Heart left ventricle (tissue), 16 donors: ENCODE measurements at regions not wholly inside any gene's neighbourhood (a gene's known extent, or its start where the extent isn't known, plus 50 kb on each side); places are given as distances from the start of the nearest gene placed in this dataset.

ENCODE experiments used
- ATAC-seq, 4 donors: fragments of 200-7000 bp; cut with Tn5 transposase; one replicate each; pipeline ENCODE4 v1.9.1; 2020 to 2022; ENCODE audit warnings: moderate library complexity in 4 of 4, mild to moderate bottlenecking in 3 of 4, moderate number of reproducible peaks in 1 of 4
- DNase-seq, 5 donors: peaks; one replicate each; pipeline ENCODE4 v3.0.0-alpha.2; 2020
- H3K27ac ChIP-seq, 12 donors: fragments of 200-600 bp; sonication (generic) in 4 of 12; one replicate each; pipeline versions ENCODE4 v1.5.0 to v1.8.0; 2016 to 2022; ENCODE audit warnings: mild to moderate bottlenecking in 2 of 12
- H3K27me3 ChIP-seq, 9 donors: fragments of 200-600 bp; sonication (generic) in 2 of 9; one replicate each; pipeline versions ENCODE4 v1.5.1 to v1.8.0; 2016 to 2022; ENCODE audit warnings: mild to moderate bottlenecking in 3 of 9
- H3K36me3 ChIP-seq, 9 donors: fragments of 200-600 bp; sonication (generic) in 2 of 9; one replicate each; pipeline versions ENCODE4 v1.5.0 to v1.8.0; 2018 to 2022; ENCODE audit warnings: mild to moderate bottlenecking in 2 of 9
- H3K4me1 ChIP-seq, 12 donors: fragments of 200-600 bp; sonication (generic) in 4 of 12; one replicate each; pipeline versions ENCODE4 v1.5.0 to v1.8.0; 2016 to 2022; ENCODE audit warnings: mild to moderate bottlenecking in 3 of 12
- H3K4me3 ChIP-seq, 12 donors: fragments of 200-600 bp; sonication (generic) in 4 of 12; one replicate each; pipeline versions ENCODE4 v1.5.0 to v1.8.0; 2017 to 2022; ENCODE audit warnings: mild to moderate bottlenecking in 9 of 12, moderate library complexity in 4 of 12
- H3K9me3 ChIP-seq, 12 donors: fragments of 200-600 bp; sonication (generic) in 4 of 12; one replicate each; pipeline versions ENCODE4 v1.5.0 to v1.8.0; 2016 to 2022; ENCODE audit warnings: mild to moderate bottlenecking in 1 of 12
- CTCF ChIP-seq, 12 donors: fragments of 200-600 bp; sonication (generic) in 4 of 12; IDR thresholded peaks; one replicate each; pipeline versions ENCODE4 v1.5.0 to v1.8.0; 2018 to 2022; ENCODE audit warnings: antibody characterized with exemption in 12 of 12, mild to moderate bottlenecking in 5 of 12
- POLR2A ChIP-seq, 2 donors: fragments of 450-650 bp; IDR thresholded peaks; one replicate each; pipeline ENCODE4 v1.6.1; 2017; ENCODE audit warnings: antibody characterized with exemption in 2 of 2, mild to moderate bottlenecking in 2 of 2, moderate library complexity in 2 of 2
- WGBS, 4 donors: extraction: QIAGEN DNeasy Blood & Tissue Kit in 2 of 4; methylation state at CpG; one replicate each; pipeline versions ENCODE4 v1.1.5 to v1.1.7; 2013 to 2018; 5-methylcytosine and 5-hydroxymethylcytosine counted together
- intact Hi-C, 10 donors: fragments of 100-400 bp; cut with DNase I; formaldehyde crosslinking; loops; one replicate each; pipeline versions ENCODE4 v1.11.1 to v1.14.2; 2022
- donor health status: ischemic (EF 13 %, LVEDD 7.1; RV severe dilation, severe dysfunction).
- donor health status: healthy with polysubstance abuse.
- donor health status: DM: no; HTN: yes; CAD: no.
- donor health status: DM: no; HTN: no; CAD: no.
- donor health status: ischemic (EF 25% LVEDD 6.9; RV normal size, moderate dysfunction).
- donor health status: ischemic (EF 25% LVEDD 5.7; RV mildly dilated, moderate dysfunction).
- donor health status: healthy.
- donor health status: DM: yes; HTN: yes; CAD: no.
- donor health status: ischemic (EF 35%, LVEDD 5.7; RV mildly dilated, moderate dysfunction).
- donor health status: nonischemic (EF 11% LVEDD 7.7; RV severe dilation, severe dysfunction).
- donor health status: DM: yes; HTN: yes; CAD: no.
- donor health status: PGD.
- donor health status: ischemic (EF 29% LVEDD 5.4; RV normal size, mild dysfunction).
- donor health status: nonischemic (EF 23%, LVEDD 6.1; RV moderate dilation, normal function).

- DNase-seq (no peak), ATAC-seq (no peak)
- Histone ChIP-seq H3K4me3 (no peak overlapping the region), H3K9me3 (no peaks in the 10 kb centered on the region), H3K4me1 (no peaks in the 10 kb centered on the region), H3K36me3 (no peaks in the 10 kb centered on the region), H3K27ac (no peak overlapping the region), H3K27me3 (no peaks in the 10 kb centered on the region)
- WGBS, 4 donors, result 87 to 100% (median 90%) methylated on average over 1 of the region's 1 CpG
- intact Hi-C loops, result no loop called here
- no peak for TF ChIP-seq POLR2A (IDR thresholded peaks at IDR 0.05)
- TF ChIP-seq CTCF (IDR thresholded peaks at IDR 0.05), result no peak
Observed at GRCh38 chr4:134610956-134611355, 409.4 kb upstream of the PABPC4L start.

- WGBS, 4 donors, result 45 to 63% (median 55%) methylated on average over 1 of the region's 1 CpG
- intact Hi-C loops, result no loop called here
- peaks cover 0 to under 1% (median 0%) of the 10 kb centered on the region in 12 donors for H3K9me3 ChIP-seq
- H3K27me3 ChIP-seq, result no peaks in the 10 kb centered on the region
- no peak overlapping the region for H3K27ac ChIP-seq
- no peaks in the 10 kb centered on the region for H3K4me1 ChIP-seq
- H3K4me3 ChIP-seq, result no peak overlapping the region
- TF ChIP-seq POLR2A (IDR thresholded peaks at IDR 0.05) (no peak), CTCF (IDR thresholded peaks at IDR 0.05) (no peak)
- no peak for ATAC-seq
- no peaks in the 10 kb centered on the region for H3K36me3 ChIP-seq
- no peak for DNase-seq
Observed at GRCh38 chr4:134610172-134610571, 408.6 kb upstream of the PABPC4L start.

- no peak overlapping the region for H3K4me3 ChIP-seq
- TF ChIP-seq POLR2A (IDR thresholded peaks at IDR 0.05), result no peak
- TF ChIP-seq CTCF (IDR thresholded peaks at IDR 0.05), result no peak
- DNase-seq (no peak), ATAC-seq (no peak)
- 0 to 97% (median 71%) methylated on average over 1 of the region's 1 CpG for WGBS, 4 donors
- H3K36me3 ChIP-seq, result no peaks in the 10 kb centered on the region
- H3K9me3 ChIP-seq, result peaks cover 0 to 7% (median 0%) of the 10 kb centered on the region in 12 donors
- H3K4me1 ChIP-seq, result no peaks in the 10 kb centered on the region
- H3K27ac ChIP-seq, result no peak overlapping the region
- no peaks in the 10 kb centered on the region for H3K27me3 ChIP-seq
- intact Hi-C loops, result no loop called here
Observed at GRCh38 chr4:134601706-134602105, 400.1 kb upstream of the PABPC4L start.

- 50 to 76% (median 71%) methylated on average over 1 of the region's 1 CpG for WGBS, 4 donors
- TF ChIP-seq CTCF (IDR thresholded peaks at IDR 0.05) (no peak), POLR2A (IDR thresholded peaks at IDR 0.05) (no peak)
Observed at GRCh38 chr4:134591326-134591725, 389.7 kb upstream of the PABPC4L start.

More at GRCh38 chr4:134591326-134591725, 389.7 kb upstream of the PABPC4L start:
- no peak for ATAC-seq
- no peak for DNase-seq
- H3K27ac ChIP-seq, result no peak overlapping the region
- intact Hi-C loops, result no loop called here
- no peaks in the 10 kb centered on the region for H3K9me3 ChIP-seq
- no peak overlapping the region for H3K4me3 ChIP-seq
- H3K27me3 ChIP-seq, result no peaks in the 10 kb centered on the region
- no peaks in the 10 kb centered on the region for H3K36me3 ChIP-seq
- H3K4me1 ChIP-seq, result no peaks in the 10 kb centered on the region
